Natural killer cell (primary cell): ENCODE measurements at regions not wholly inside any gene's neighbourhood (a gene's known extent, or its start where the extent isn't known, plus 50 kb on each side); places are given as distances from the start of the nearest gene placed in this dataset.
A peak's percentile ranks its signal among the peaks of the same experiment; 100 is the strongest.

Experiments
- ATAC-seq, 3 donors: fragments of 150-1000 bp in 2 of 3; fragments of 200-7000 bp in 1 of 3; cut with Tn5 transposase; 1 replicate in 1 of 3; 2 replicates in 2 of 3; pipeline ENCODE4 v1.10.0; 2021; ENCODE audit warnings: mild to moderate bottlenecking in 2 of 3, moderate library complexity in 2 of 3
- DNase-seq, 2 donors: peaks; one replicate each; pipeline versions ENCODE4 v3.0.0 to v3.0.0-alpha.2; 2013 to 2021; ENCODE audit warnings: mixed read lengths in 1 of 2
- H3K27ac ChIP-seq: one replicate; pipeline ENCODE4 v1.5.1; 2013; ENCODE audit warnings: mild to moderate bottlenecking, low read length
- H3K27me3 ChIP-seq: one replicate; pipeline ENCODE4 v1.6.1; 2013; ENCODE audit warnings: low read length; ENCODE audit not compliant: control insufficient read depth, insufficient read depth
- H3K36me3 ChIP-seq: one replicate; pipeline ENCODE4 v1.6.1; 2013; ENCODE audit warnings: low read length; ENCODE audit not compliant: control insufficient read depth, insufficient read depth
- H3K4me1 ChIP-seq: one replicate; pipeline ENCODE4 v1.6.1; 2013; ENCODE audit warnings: low read length; ENCODE audit not compliant: control insufficient read depth, insufficient read depth
- H3K4me3 ChIP-seq: one replicate; pipeline ENCODE4 v1.5.1; 2013; ENCODE audit warnings: low read length
- H3K9me3 ChIP-seq: one replicate; pipeline ENCODE4 v1.6.1; 2013; ENCODE audit warnings: low read length; ENCODE audit not compliant: control insufficient read depth, insufficient read depth
- H3K27ac Mint-ChIP-seq, 2 donors: one replicate each; pipeline ENCODE4 v1.8.0; 2022; ENCODE audit warnings: mild to moderate bottlenecking in 2 of 2, mixed read lengths in 2 of 2, moderate library complexity in 1 of 2
- H3K27me3 Mint-ChIP-seq, 2 donors: one replicate each; pipeline ENCODE4 v1.8.0; 2022; ENCODE audit warnings: low read depth in 2 of 2, mixed read lengths in 2 of 2
- H3K36me3 Mint-ChIP-seq: one replicate; pipeline ENCODE4 v1.8.0; 2022; ENCODE audit warnings: mixed read lengths
- H3K4me1 Mint-ChIP-seq, 2 donors: one replicate each; pipeline ENCODE4 v1.8.0; 2022; ENCODE audit warnings: mixed read lengths in 2 of 2
- H3K4me3 Mint-ChIP-seq: one replicate; pipeline ENCODE4 v1.8.0; 2022; ENCODE audit warnings: mild to moderate bottlenecking, moderate library complexity, mixed read lengths
- H3K9me3 Mint-ChIP-seq, 2 donors: one replicate each; pipeline ENCODE4 v1.8.0; 2022; ENCODE audit warnings: mixed read lengths in 2 of 2
- CTCF ChIP-seq: fragments of 200-600 bp; IDR thresholded peaks from one replicate; pipeline ENCODE4 v1.8.0; 2022; ENCODE audit warnings: antibody characterized with exemption
- WGBS: methylation state at CpG from one replicate; pipeline ENCODE4 v1.1.7; 2013; ENCODE audit warnings: missing lambda C conversion rate; ENCODE audit not compliant: insufficient coverage; 5-methylcytosine and 5-hydroxymethylcytosine counted together
- intact Hi-C: fragments of 100-400 bp; cut with micrococcal nuclease; formaldehyde crosslinking; loops from one replicate; pipeline ENCODE4 v1.14.2; 2022

- peaks cover 34% of the 10 kb centered on the region for H3K4me1 ChIP-seq
- H3K36me3 ChIP-seq = no peaks in the 10 kb centered on the region
- no peak overlapping the region for H3K27ac ChIP-seq
- H3K4me3 ChIP-seq = no peak overlapping the region
- Mint-ChIP-seq H3K36me3 (no peaks in the 10 kb centered on the region), H3K27me3 (no peaks in the 10 kb centered on the region), H3K4me1 (peaks cover 39 to 42% of the 10 kb centered on the region in 2 donors), H3K4me3 (peak overlapping the region; percentile 58), H3K27ac (peak overlapping the region; percentile 31 to 62), H3K9me3 (no peaks in the 10 kb centered on the region)
- intact Hi-C loops = no loop called here
- no peak for DNase-seq
- H3K9me3 ChIP-seq = no peaks in the 10 kb centered on the region
- H3K27me3 ChIP-seq = no peaks in the 10 kb centered on the region
- WGBS = 96% methylated on average over 16 of the region's 16 CpGs
- no peak for TF ChIP-seq CTCF
- ATAC-seq = no peak
Observed at GRCh38 chr6:26200918-26201721, 113.9 kb downstream of the HFE start.

- no peaks in the 10 kb centered on the region for H3K9me3 ChIP-seq
- H3K4me3 ChIP-seq = no peak overlapping the region
- 96% methylated on average over 6 of the region's 6 CpGs for WGBS
- no peak overlapping the region for H3K4me3 Mint-ChIP-seq
- no peak for TF ChIP-seq CTCF
- H3K4me1 ChIP-seq = peaks cover 30% of the 10 kb centered on the region
- intact Hi-C loops = no loop called here
- no peaks in the 10 kb centered on the region for H3K27me3 Mint-ChIP-seq
- H3K9me3 Mint-ChIP-seq = no peaks in the 10 kb centered on the region
- ATAC-seq = no peak
- peaks cover 32 to 36% of the 10 kb centered on the region in 2 donors for H3K4me1 Mint-ChIP-seq
- no peaks in the 10 kb centered on the region for H3K36me3 Mint-ChIP-seq
- H3K27ac ChIP-seq = no peak overlapping the region
- H3K27ac Mint-ChIP-seq = no peak overlapping the region
- no peak for DNase-seq
- H3K36me3 ChIP-seq = no peaks in the 10 kb centered on the region
- no peaks in the 10 kb centered on the region for H3K27me3 ChIP-seq
Observed at GRCh38 chr6:26202201-26202611, 115.0 kb downstream of the HFE start.

- no peaks in the 10 kb centered on the region for H3K9me3 Mint-ChIP-seq
- no peaks in the 10 kb centered on the region for H3K36me3 Mint-ChIP-seq
- DNase-seq = no peak
- Histone ChIP-seq H3K4me3 (no peak overlapping the region), H3K36me3 (no peaks in the 10 kb centered on the region), H3K27ac (no peak overlapping the region), H3K4me1 (peaks cover 27% of the 10 kb centered on the region), H3K27me3 (no peaks in the 10 kb centered on the region), H3K9me3 (no peaks in the 10 kb centered on the region)
- peak overlapping the region; percentile 77 for H3K4me3 Mint-ChIP-seq
- TF ChIP-seq CTCF = no peak
- no peak for ATAC-seq
- 91% methylated on average over 8 of the region's 8 CpGs for WGBS
- H3K27me3 Mint-ChIP-seq = no peaks in the 10 kb centered on the region
- intact Hi-C loops = no loop called here
- H3K4me1 Mint-ChIP-seq = peaks cover 27 to 28% of the 10 kb centered on the region in 2 donors
- no peak overlapping the region for H3K27ac Mint-ChIP-seq
Observed at GRCh38 chr6:26202811-26203583, 115.8 kb downstream of the HFE start.
